Vagina (tissue), 2 donors: ENCODE measurements at regions not wholly inside any gene's neighbourhood (a gene's known extent, or its start where the extent isn't known, plus 50 kb on each side); places are given as distances from the start of the nearest gene placed in this dataset.

ENCODE experiments used
- CTCF ChIP-seq, 3 experiments: fragments of 450-650 bp in 2 of 3; fragments of 200-600 bp in 1 of 3; sonication (generic) in 1 of 3; IDR thresholded peaks; one replicate each; pipeline ENCODE4 v1.5.1; 2017 to 2019; ENCODE audit warnings: antibody characterized with exemption in 3 of 3, mild to moderate bottlenecking in 2 of 3, moderate library complexity in 2 of 3
- POLR2A ChIP-seq, 2 donors: fragments of 450-650 bp; IDR thresholded peaks; one replicate each; pipeline ENCODE4 v1.6.1; 2017; ENCODE audit warnings: antibody characterized with exemption in 2 of 2, mild to moderate bottlenecking in 2 of 2, moderate library complexity in 2 of 2
- POLR2AphosphoS5 ChIP-seq, 2 donors: sonication (generic); formaldehyde crosslinking; IDR thresholded peaks; one replicate each; pipeline ENCODE4 v1.9.0; 2017; ENCODE audit warnings: antibody characterized with exemption in 2 of 2, mild to moderate bottlenecking in 2 of 2, low read depth in 1 of 2; ENCODE audit not compliant: insufficient read depth in 1 of 2

DNA sequence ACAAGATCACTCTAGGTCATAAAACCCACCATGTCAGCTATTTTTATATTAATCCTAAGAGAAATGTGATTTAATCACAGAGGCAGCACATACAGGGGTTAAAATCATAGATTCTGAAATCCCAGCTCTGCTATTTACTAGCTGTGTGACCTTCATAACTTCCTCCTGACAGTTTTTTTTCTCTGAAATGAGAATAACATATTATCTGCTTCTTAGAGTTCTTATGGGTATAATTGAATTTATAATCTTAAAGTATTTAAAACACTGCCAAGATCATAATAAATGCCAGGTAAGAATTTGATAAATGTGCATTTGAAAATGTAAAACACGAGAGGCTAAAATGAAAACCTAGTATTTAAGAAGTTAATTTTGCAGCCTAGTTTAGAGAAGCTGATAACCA, 722.9 kb downstream of the SLITRK6 start:
- TF ChIP-seq CTCF (IDR thresholded peaks at IDR 0.05), result no peak
- no peak for TF ChIP-seq POLR2A (IDR thresholded peaks at IDR 0.05)
- no peak for TF ChIP-seq POLR2AphosphoS5 (IDR thresholded peaks at IDR 0.05; ENCODE audit: insufficient read depth in 1 of 2, low read depth in 1 of 2)
